Lower leg skin (tissue), 4 donors: ENCODE measurements at regions not wholly inside any gene's neighbourhood (a gene's known extent, or its start where the extent isn't known, plus 50 kb on each side); places are given as distances from the start of the nearest gene placed in this dataset.

ENCODE experiments used
- DNase-seq, 2 donors: peaks; one replicate each; pipeline ENCODE4 v3.0.0-alpha.2; 2019; ENCODE audit warnings: low spot score in 2 of 2
- H3K4me3 ChIP-seq: fragments of 200-600 bp; sonication (generic); 2 replicates; pipeline ENCODE4 v1.5.1; 2017; ENCODE audit warnings: mild to moderate bottlenecking, low read depth; ENCODE audit not compliant: poor library complexity, severe bottlenecking
- CTCF ChIP-seq, 3 donors: fragments of 450-650 bp; IDR thresholded peaks; one replicate each; pipeline ENCODE4 v1.5.1; 2016; ENCODE audit warnings: antibody characterized with exemption in 3 of 3, mild to moderate bottlenecking in 3 of 3, moderate library complexity in 2 of 3
- POLR2A ChIP-seq, 2 donors: fragments of 450-650 bp; IDR thresholded peaks; one replicate each; pipeline ENCODE4 v1.6.1; 2016 to 2017; ENCODE audit warnings: antibody characterized with exemption in 2 of 2, mild to moderate bottlenecking in 1 of 2, moderate library complexity in 1 of 2
- WGBS, 2 donors: methylation state at CpG; one replicate each; pipeline ENCODE4 v1.1.5; 2018; 5-methylcytosine and 5-hydroxymethylcytosine counted together
- intact Hi-C: fragments of 100-400 bp; cut with DNase I; formaldehyde crosslinking; loops from one replicate; pipeline ENCODE4 v1.15.0; 2023; ENCODE audit warnings: low total_unique reads

- H3K4me3 ChIP-seq: no peak overlapping the region
- intact Hi-C loops: no loop called here
- DNase-seq: no peak
- TF ChIP-seq POLR2A (IDR thresholded peaks at IDR 0.05) (no peak), CTCF (IDR thresholded peaks at IDR 0.05) (no peak)
- WGBS, 2 donors: 73 to 100% methylated on average over 1 of the region's 1 CpG
These were observed 65.4 kb downstream of the DACT1 start for GRCh38 chr14:58703161-58703506.

- no peak overlapping the region for H3K4me3 ChIP-seq
- WGBS, 2 donors: 39 to 53% methylated on average over 2 of the region's 2 CpGs
- TF ChIP-seq CTCF (IDR thresholded peaks at IDR 0.05) (no peak), POLR2A (IDR thresholded peaks at IDR 0.05) (no peak)
- DNase-seq: peak in 1 of 2 donors; percentile 21
- intact Hi-C loops: no loop called here
These were observed 67.3 kb downstream of the DACT1 start for GRCh38 chr14:58705066-58705465.

GRCh38 chr14:58707949-58708348 lies 70.2 kb downstream of the DACT1 start:
- no peak for TF ChIP-seq CTCF (IDR thresholded peaks at IDR 0.05)
- TF ChIP-seq POLR2A (IDR thresholded peaks at IDR 0.05): no peak
- intact Hi-C loops: no loop called here

GRCh38 chr14:58709949-58710348 lies 72.2 kb downstream of the DACT1 start:
- TF ChIP-seq CTCF (IDR thresholded peaks at IDR 0.05) (no peak), POLR2A (IDR thresholded peaks at IDR 0.05) (no peak)
- WGBS, 2 donors: 54 to 59% methylated on average over 2 of the region's 2 CpGs
- intact Hi-C loops: no loop called here
- H3K4me3 ChIP-seq: no peak overlapping the region
- DNase-seq: no peak

More at GRCh38 chr14:58707949-58708348, 70.2 kb downstream of the DACT1 start:
- no peak overlapping the region for H3K4me3 ChIP-seq
- DNase-seq: no peak
- 37 to 53% methylated on average over 1 of the region's 1 CpG for WGBS, 2 donors

- no peak for DNase-seq
- WGBS, 2 donors: 99 to 100% methylated on average over 3 of the region's 3 CpGs
These were observed 73.6 kb downstream of the DACT1 start for GRCh38 chr14:58711382-58711781.

More at GRCh38 chr14:58711382-58711781, 73.6 kb downstream of the DACT1 start:
- H3K4me3 ChIP-seq: no peak overlapping the region
- intact Hi-C loops: no loop called here
- TF ChIP-seq CTCF (IDR thresholded peaks at IDR 0.05) (no peak), POLR2A (IDR thresholded peaks at IDR 0.05) (no peak)
